ENCODE measurements at regions not wholly inside any gene's neighbourhood (a gene's known extent, or its start where the extent isn't known, plus 50 kb on each side); places are given as distances from the start of the nearest gene placed in this dataset.

DNA sequence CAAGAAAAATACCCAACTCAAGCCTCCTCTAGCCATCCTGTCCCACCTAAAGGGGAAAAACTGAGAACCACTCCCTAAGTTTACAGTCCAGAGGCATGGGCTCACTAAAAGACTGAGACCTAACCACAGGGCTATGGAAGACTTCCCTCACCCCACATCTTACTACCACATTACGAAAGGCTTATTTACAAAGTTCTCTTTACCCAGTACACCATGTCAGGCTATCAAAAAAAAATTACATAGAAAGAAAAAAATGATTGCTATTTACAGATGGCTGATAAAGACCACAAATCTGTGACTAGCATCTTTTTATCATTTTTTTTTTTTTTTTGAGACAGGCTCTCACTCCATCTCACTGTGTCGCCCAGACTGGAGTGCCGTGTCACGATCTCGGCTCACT lies 69.7 kb upstream of the TNPO1 start:
- TF ChIP-seq POLR2AphosphoS5 (IDR thresholded peaks at IDR 0.05) (no peak), POLR2A (IDR thresholded peaks at IDR 0.05) (no peak)
- TF ChIP-seq, protein P1, sequence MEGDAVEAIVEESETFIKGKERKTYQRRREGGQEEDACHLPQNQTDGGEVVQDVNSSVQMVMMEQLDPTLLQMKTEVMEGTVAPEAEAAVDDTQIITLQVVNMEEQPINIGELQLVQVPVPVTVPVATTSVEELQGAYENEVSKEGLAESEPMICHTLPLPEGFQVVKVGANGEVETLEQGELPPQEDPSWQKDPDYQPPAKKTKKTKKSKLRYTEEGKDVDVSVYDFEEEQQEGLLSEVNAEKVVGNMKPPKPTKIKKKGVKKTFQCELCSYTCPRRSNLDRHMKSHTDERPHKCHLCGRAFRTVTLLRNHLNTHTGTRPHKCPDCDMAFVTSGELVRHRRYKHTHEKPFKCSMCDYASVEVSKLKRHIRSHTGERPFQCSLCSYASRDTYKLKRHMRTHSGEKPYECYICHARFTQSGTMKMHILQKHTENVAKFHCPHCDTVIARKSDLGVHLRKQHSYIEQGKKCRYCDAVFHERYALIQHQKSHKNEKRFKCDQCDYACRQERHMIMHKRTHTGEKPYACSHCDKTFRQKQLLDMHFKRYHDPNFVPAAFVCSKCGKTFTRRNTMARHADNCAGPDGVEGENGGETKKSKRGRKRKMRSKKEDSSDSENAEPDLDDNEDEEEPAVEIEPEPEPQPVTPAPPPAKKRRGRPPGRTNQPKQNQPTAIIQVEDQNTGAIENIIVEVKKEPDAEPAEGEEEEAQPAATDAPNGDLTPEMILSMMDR (IDR thresholded peaks at IDR 0.05 in 8 of 11, conservative IDR thresholded peaks at IDR 0.05 in 3 of 11): no peak
- WGBS, 5 donors: 91 to 98% (median 94%) methylated on average over 5 of the region's 5 CpGs
- DNase-seq: no peak

GRCh38 chr5:72744136-72744535 lies 72.3 kb upstream of the TNPO1 start:
- Histone ChIP-seq H3K9me3 (no peaks in the 10 kb centered on the region), H3K36me3 (no peaks in the 10 kb centered on the region), H3K4me1 (no peaks in the 10 kb centered on the region), H3K27me3 (replicated peaks in 1 of 7) (no peaks in the 10 kb centered on the region), H3K4me3 (no peak overlapping the region), H3K27ac (no peak overlapping the region)
- 89 to 97% (median 92%) methylated on average over 4 of the region's 4 CpGs for WGBS, 5 donors
- TF ChIP-seq POLR2AphosphoS5 (IDR thresholded peaks at IDR 0.05) (no peak), POLR2A (IDR thresholded peaks at IDR 0.05) (no peak)
- TF ChIP-seq, protein P1 (IDR thresholded peaks at IDR 0.05 in 8 of 11, conservative IDR thresholded peaks at IDR 0.05 in 3 of 11): no peak
- no peak for DNase-seq
- intact Hi-C loops (cut with DNase I; ENCODE audit: low total_unique reads): no loop called here

More for the DNA sequence above, 69.7 kb upstream of the TNPO1 start:
- Histone ChIP-seq H3K27me3 (replicated peaks in 1 of 7) (no peaks in the 10 kb centered on the region), H3K27ac (no peak overlapping the region), H3K4me1 (no peaks in the 10 kb centered on the region), H3K4me3 (no peak overlapping the region), H3K9me3 (no peaks in the 10 kb centered on the region), H3K36me3 (no peaks in the 10 kb centered on the region)
- intact Hi-C loops (cut with DNase I; ENCODE audit: low total_unique reads): no loop called here

GRCh38 chr5:72741805-72742204 lies 74.7 kb upstream of the TNPO1 start:
- Histone ChIP-seq H3K36me3 (no peaks in the 10 kb centered on the region), H3K9me3 (no peaks in the 10 kb centered on the region), H3K4me3 (no peak overlapping the region), H3K27me3 (replicated peaks in 1 of 7) (no peaks in the 10 kb centered on the region), H3K4me1 (no peaks in the 10 kb centered on the region), H3K27ac (no peak overlapping the region)
- TF ChIP-seq, protein P1 (IDR thresholded peaks at IDR 0.05 in 8 of 11, conservative IDR thresholded peaks at IDR 0.05 in 3 of 11): no peak
- TF ChIP-seq POLR2AphosphoS5 (IDR thresholded peaks at IDR 0.05): no peak
- no peak for TF ChIP-seq POLR2A (IDR thresholded peaks at IDR 0.05)
- DNase-seq: no peak
- intact Hi-C loops (cut with DNase I; ENCODE audit: low total_unique reads): no loop called here

DNA sequence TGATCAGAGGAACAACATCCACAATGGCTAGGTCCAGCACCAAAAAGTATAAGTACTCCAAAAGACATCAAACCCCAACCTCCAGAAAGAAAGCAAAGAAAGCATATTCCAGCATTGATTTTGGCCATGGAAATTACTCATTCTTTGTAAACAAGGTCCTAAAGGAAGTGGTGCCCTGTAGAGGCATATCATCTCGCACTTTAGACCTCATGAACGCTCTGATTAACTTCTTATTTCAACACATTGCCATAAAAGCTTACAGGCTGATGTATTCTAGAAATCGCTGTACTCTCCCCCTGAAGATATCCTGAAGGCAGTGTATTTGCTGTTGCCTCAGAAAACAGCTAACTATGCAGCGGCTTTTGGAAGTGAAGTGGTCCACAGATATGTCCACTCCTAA lies 82.7 kb upstream of the TNPO1 start:
- peaks cover 0 to 9% (median 0%) of the 10 kb centered on the region in 8 donors for H3K9me3 ChIP-seq
- no peaks in the 10 kb centered on the region for H3K4me1 ChIP-seq
- no peaks in the 10 kb centered on the region for H3K36me3 ChIP-seq
- no peak overlapping the region for H3K27ac ChIP-seq
- H3K4me3 ChIP-seq: no peak overlapping the region
- H3K27me3 ChIP-seq (replicated peaks in 1 of 7): no peaks in the 10 kb centered on the region
- no peak for DNase-seq
- TF ChIP-seq POLR2A (IDR thresholded peaks at IDR 0.05) (no peak), POLR2AphosphoS5 (IDR thresholded peaks at IDR 0.05) (no peak)
- TF ChIP-seq, protein P1 (IDR thresholded peaks at IDR 0.05 in 8 of 11, conservative IDR thresholded peaks at IDR 0.05 in 3 of 11): no peak
- 78 to 87% (median 81%) methylated on average over 4 of the region's 4 CpGs for WGBS, 5 donors
- intact Hi-C loops (cut with DNase I; ENCODE audit: low total_unique reads): no loop called here
